Keratinocyte (primary cell): ENCODE measurements at regions not wholly inside any gene's neighbourhood (a gene's known extent, or its start where the extent isn't known, plus 50 kb on each side); places are given as distances from the start of the nearest gene placed in this dataset.

Experiments used
- DNase-seq: peaks from one replicate; pipeline ENCODE4 v3.0.0-alpha.2; 2011; ENCODE audit warnings: low read depth, missing footprints, low spot score
- FAIRE-seq: peaks from 2 replicates; lab custom pipeline; 2011; peaks lifted over from hg19 to GRCh38; lab: Jason Lieb, UNC
- H2AFZ ChIP-seq: 2 replicates; pipeline ENCODE4 v1.6.0; 2012; ENCODE audit warnings: low read length, control low read depth, inconsistent platforms; ENCODE audit not compliant: control insufficient read depth
- H3K27ac ChIP-seq: 2 replicates; pipeline ENCODE4 v1.5.1; 2011; ENCODE audit warnings: low read length; ENCODE audit not compliant: control insufficient read depth, insufficient read depth
- H3K27me3 ChIP-seq: 3 replicates; pipeline ENCODE4 v1.6.0; 2011; ENCODE audit warnings: low read length; ENCODE audit not compliant: control insufficient read depth, insufficient read depth; ENCODE audit errors: extremely low read depth
- H3K36me3 ChIP-seq, 2 experiments: 2 replicates in 1 of 2; 3 replicates in 1 of 2; pipeline ENCODE4 v1.5.1; 2011; ENCODE audit warnings: low read length in 2 of 2, mild to moderate bottlenecking in 1 of 2; ENCODE audit not compliant: control insufficient read depth in 2 of 2, insufficient read depth in 2 of 2; ENCODE audit errors: extremely low read depth in 1 of 2
- H3K4me1 ChIP-seq: 3 replicates; pipeline ENCODE4 v1.5.1; 2011; ENCODE audit warnings: low read length; ENCODE audit not compliant: control insufficient read depth, insufficient read depth; ENCODE audit errors: extremely low read depth
- H3K4me2 ChIP-seq: 3 replicates; pipeline ENCODE4 v1.6.0; 2011; ENCODE audit warnings: low read depth, low read length; ENCODE audit not compliant: control insufficient read depth, insufficient read depth; ENCODE audit errors: extremely low read depth
- H3K4me3 ChIP-seq, 3 experiments: fragments of 200-600 bp in 1 of 3; sonication (generic) in 1 of 3; 2 replicates in 2 of 3; 3 replicates in 1 of 3; pipeline ENCODE4 v1.5.1; 2011 to 2016; ENCODE audit warnings: low read length in 3 of 3, mild to moderate bottlenecking in 3 of 3, control low read depth in 2 of 3, inconsistent platforms in 1 of 3, low read depth in 1 of 3, mixed read lengths in 1 of 3, mixed run types in 1 of 3, moderate library complexity in 1 of 3; ENCODE audit not compliant: control insufficient read depth in 2 of 3, insufficient read depth in 2 of 3; ENCODE audit errors: extremely low read depth in 1 of 3
- H3K79me2 ChIP-seq: 2 replicates; pipeline ENCODE4 v1.6.0; 2012; ENCODE audit warnings: low read length; ENCODE audit not compliant: control insufficient read depth, insufficient read depth
- H3K9ac ChIP-seq: 3 replicates; pipeline ENCODE4 v1.6.0; 2011; ENCODE audit warnings: low read length; ENCODE audit not compliant: control insufficient read depth, insufficient read depth; ENCODE audit errors: extremely low read depth
- H3K9me1 ChIP-seq: 3 replicates; pipeline ENCODE4 v1.6.0; 2011; ENCODE audit warnings: low read length; ENCODE audit not compliant: control insufficient read depth, insufficient read depth; ENCODE audit errors: extremely low read depth
- H3K9me3 ChIP-seq: 2 replicates; pipeline ENCODE4 v1.5.1; 2012; ENCODE audit warnings: low read depth, low read length; ENCODE audit not compliant: control insufficient read depth
- H4K20me1 ChIP-seq: 3 replicates; pipeline ENCODE4 v1.6.0; 2011; ENCODE audit warnings: low read length; ENCODE audit not compliant: control insufficient read depth, insufficient read depth; ENCODE audit errors: extremely low read depth
- EZH2 ChIP-seq: IDR thresholded peaks from one replicate; pipeline ENCODE4 v1.6.1; 2012; ENCODE audit warnings: inconsistent platforms, mild to moderate bottlenecking, low read length, moderate library complexity
- dilution Hi-C: fragments of 300-500 bp; cut with MboI; formaldehyde crosslinking; loops from one replicate; pipeline ENCODE4 v1.7.0; 2020; ENCODE audit warnings: low sequenced_read_pairs; ENCODE audit not compliant: extremely low pct_ligation_motif_present
- TF ChIP-seq, protein P1 (sequence below), 3 experiments: IDR thresholded peaks in 1 of 3; conservative IDR thresholded peaks in 1 of 3; optimal IDR thresholded peaks in 1 of 3; 2 replicates in 2 of 3; 3 replicates in 1 of 3; pipeline versions ENCODE3 to v1.5.1; 2011; ENCODE audit warnings: low read length in 3 of 3, mild to moderate bottlenecking in 3 of 3, moderate library complexity in 2 of 3, control low read depth in 1 of 3, inconsistent platforms in 1 of 3; ENCODE audit not compliant: insufficient read depth in 2 of 3; ENCODE audit errors: extremely low read depth in 1 of 3

DNA sequence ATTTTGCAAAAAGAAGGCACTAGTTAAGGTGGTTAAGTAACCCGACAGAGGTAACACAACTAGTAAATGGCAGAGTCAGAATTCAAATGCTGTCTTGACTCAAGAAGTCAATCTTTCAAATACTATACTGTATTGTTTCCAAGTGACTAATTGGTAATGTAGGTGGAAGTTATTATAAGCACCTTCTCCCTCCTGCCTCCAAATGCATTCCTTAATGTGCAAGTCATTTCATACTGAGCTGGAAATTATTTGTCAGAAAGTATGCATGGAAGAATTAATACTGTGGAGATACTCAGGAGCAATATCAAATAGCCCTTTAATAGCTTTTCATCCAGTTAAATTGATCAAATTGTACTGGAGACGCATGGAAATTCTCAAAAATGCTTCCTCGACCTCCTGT lies 579.1 kb downstream of the DOK5 start:
- DNase-seq: peak; percentile 11
- Histone ChIP-seq H3K36me3 (no peaks in the 10 kb centered on the region), H3K4me1 (peaks cover 10% of the 10 kb centered on the region), H3K9me3 (no peaks in the 10 kb centered on the region), H3K27me3 (no peaks in the 10 kb centered on the region), H3K27ac (no peak overlapping the region), H3K79me2 (no peaks in the 10 kb centered on the region), H4K20me1 (no peaks in the 10 kb centered on the region), H3K4me3 (no peak overlapping the region), H3K9ac (no peak overlapping the region), H3K4me2 (no peak overlapping the region), H3K9me1 (no peaks in the 10 kb centered on the region), H2AFZ (no peak overlapping the region)
- dilution Hi-C loops: no loop called here
- TF ChIP-seq, protein P1, sequence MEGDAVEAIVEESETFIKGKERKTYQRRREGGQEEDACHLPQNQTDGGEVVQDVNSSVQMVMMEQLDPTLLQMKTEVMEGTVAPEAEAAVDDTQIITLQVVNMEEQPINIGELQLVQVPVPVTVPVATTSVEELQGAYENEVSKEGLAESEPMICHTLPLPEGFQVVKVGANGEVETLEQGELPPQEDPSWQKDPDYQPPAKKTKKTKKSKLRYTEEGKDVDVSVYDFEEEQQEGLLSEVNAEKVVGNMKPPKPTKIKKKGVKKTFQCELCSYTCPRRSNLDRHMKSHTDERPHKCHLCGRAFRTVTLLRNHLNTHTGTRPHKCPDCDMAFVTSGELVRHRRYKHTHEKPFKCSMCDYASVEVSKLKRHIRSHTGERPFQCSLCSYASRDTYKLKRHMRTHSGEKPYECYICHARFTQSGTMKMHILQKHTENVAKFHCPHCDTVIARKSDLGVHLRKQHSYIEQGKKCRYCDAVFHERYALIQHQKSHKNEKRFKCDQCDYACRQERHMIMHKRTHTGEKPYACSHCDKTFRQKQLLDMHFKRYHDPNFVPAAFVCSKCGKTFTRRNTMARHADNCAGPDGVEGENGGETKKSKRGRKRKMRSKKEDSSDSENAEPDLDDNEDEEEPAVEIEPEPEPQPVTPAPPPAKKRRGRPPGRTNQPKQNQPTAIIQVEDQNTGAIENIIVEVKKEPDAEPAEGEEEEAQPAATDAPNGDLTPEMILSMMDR (optimal IDR thresholded peaks at IDR 0.05 in 1 of 3, IDR thresholded peaks at IDR 0.05 in 1 of 3, conservative IDR thresholded peaks at IDR 0.05 in 1 of 3; ENCODE audit: extremely low read depth in 1 of 3, insufficient read depth in 2 of 3, low read length in 3 of 3): no peak
- TF ChIP-seq EZH2: no peak
- FAIRE-seq: peak; percentile 72

DNA sequence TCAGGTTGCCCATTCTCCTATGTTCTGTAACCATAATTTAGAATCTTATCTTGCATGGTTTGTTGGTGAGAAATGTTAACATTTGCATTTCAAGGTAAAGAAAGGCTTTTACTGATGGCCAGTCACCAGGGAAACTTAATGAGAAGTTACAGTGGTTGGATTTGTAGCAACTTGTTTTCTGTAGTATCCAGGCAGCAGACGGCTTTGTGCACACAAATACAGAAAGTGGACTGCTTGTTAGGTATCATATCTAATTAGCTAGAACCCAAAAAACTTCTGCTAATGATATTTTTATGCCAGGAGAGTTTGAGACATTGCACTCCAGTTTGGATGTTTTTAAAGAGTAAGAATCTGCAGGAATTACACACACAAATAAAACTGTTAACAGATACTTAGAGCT lies 578.0 kb downstream of the DOK5 start:
- TF ChIP-seq EZH2: no peak
- TF ChIP-seq, protein P1 (optimal IDR thresholded peaks at IDR 0.05 in 1 of 3, IDR thresholded peaks at IDR 0.05 in 1 of 3, conservative IDR thresholded peaks at IDR 0.05 in 1 of 3; ENCODE audit: extremely low read depth in 1 of 3, insufficient read depth in 2 of 3, low read length in 3 of 3): no peak
- FAIRE-seq (no peak), DNase-seq (no peak)
- Histone ChIP-seq H3K27ac (no peak overlapping the region), H4K20me1 (no peaks in the 10 kb centered on the region), H3K79me2 (no peaks in the 10 kb centered on the region), H2AFZ (no peak overlapping the region), H3K4me1 (peaks cover 10% of the 10 kb centered on the region), H3K9ac (no peak overlapping the region), H3K4me2 (no peak overlapping the region), H3K9me1 (no peaks in the 10 kb centered on the region), H3K27me3 (no peaks in the 10 kb centered on the region), H3K9me3 (no peaks in the 10 kb centered on the region), H3K4me3 (no peak overlapping the region), H3K36me3 (no peaks in the 10 kb centered on the region)
- dilution Hi-C loops: no loop called here
